ENCODE measurements at regions not wholly inside any gene's neighbourhood (a gene's known extent, or its start where the extent isn't known, plus 50 kb on each side); places are given as distances from the start of the nearest gene placed in this dataset.

- no peak for TF ChIP-seq EZH2 (IDR thresholded peaks at IDR 0.05; ENCODE audit: insufficient read depth, poor library complexity, severe bottlenecking)
- TF ChIP-seq EZH2phosphoT487 (IDR thresholded peaks at IDR 0.05; ENCODE audit: insufficient read depth, low read depth) = no peak
Measured at GRCh38 chr12:73841963-73842362, 695.7 kb upstream of the ATXN7L3B start.

Data from GM23248 (cell line).